Kidney epithelial cell (primary cell): ENCODE measurements at regions not wholly inside any gene's neighbourhood (a gene's known extent, or its start where the extent isn't known, plus 50 kb on each side); places are given as distances from the start of the nearest gene placed in this dataset.

Experiments used
- DNase-seq: peaks from one replicate; pipeline ENCODE4 v3.0.0-alpha.2; 2010; ENCODE audit warnings: low read depth
- H3K27me3 ChIP-seq: 2 replicates; pipeline ENCODE4 v1.6.0; 2011; ENCODE audit warnings: low read length; ENCODE audit not compliant: control insufficient read depth, insufficient read depth
- H3K36me3 ChIP-seq: 2 replicates; pipeline ENCODE4 v1.5.1; 2011; ENCODE audit warnings: low read length; ENCODE audit not compliant: control insufficient read depth, insufficient read depth
- H3K4me3 ChIP-seq: 2 replicates; pipeline ENCODE4 v1.5.1; 2011; ENCODE audit warnings: low read depth, mild to moderate bottlenecking, control low read depth, low read length
- CTCF ChIP-seq: IDR thresholded peaks from 2 replicates; pipeline ENCODE4 v1.5.1; 2011; ENCODE audit warnings: mild to moderate bottlenecking, moderate library complexity, low read length, control low read depth, inconsistent platforms; ENCODE audit not compliant: insufficient read depth, poor library complexity, severe bottlenecking

DNA sequence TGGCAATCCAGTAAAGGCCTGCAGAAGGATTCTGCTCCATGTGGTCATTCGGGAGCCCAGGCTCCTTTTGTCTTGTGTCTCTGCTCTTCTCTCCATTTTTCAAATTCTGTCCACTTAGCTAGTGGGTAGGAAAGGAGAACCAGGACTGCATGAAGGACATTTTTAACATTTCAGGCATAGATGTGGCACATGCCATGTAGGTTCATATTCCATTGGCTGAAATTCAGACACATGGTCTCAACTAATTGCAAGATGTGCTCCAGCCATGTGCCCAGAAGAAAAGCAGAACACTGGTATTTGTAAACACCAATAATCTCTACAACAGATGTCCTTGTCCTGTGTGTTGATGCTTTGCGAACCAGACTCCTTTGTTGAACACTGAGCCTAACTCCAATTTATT is 85.2 kb upstream of the WLS start:
- Histone ChIP-seq H3K36me3 (no peaks in the 10 kb centered on the region), H3K27me3 (no peaks in the 10 kb centered on the region), H3K4me3 (no peak overlapping the region)
- no peak for DNase-seq
- no peak for TF ChIP-seq CTCF

GRCh38 chr1:68314151-68314780 is 81.9 kb upstream of the WLS start:
- no peak overlapping the region for H3K4me3 ChIP-seq
- H3K36me3 ChIP-seq: no peaks in the 10 kb centered on the region
- TF ChIP-seq CTCF: no peak
- no peaks in the 10 kb centered on the region for H3K27me3 ChIP-seq
- no peak for DNase-seq

DNA sequence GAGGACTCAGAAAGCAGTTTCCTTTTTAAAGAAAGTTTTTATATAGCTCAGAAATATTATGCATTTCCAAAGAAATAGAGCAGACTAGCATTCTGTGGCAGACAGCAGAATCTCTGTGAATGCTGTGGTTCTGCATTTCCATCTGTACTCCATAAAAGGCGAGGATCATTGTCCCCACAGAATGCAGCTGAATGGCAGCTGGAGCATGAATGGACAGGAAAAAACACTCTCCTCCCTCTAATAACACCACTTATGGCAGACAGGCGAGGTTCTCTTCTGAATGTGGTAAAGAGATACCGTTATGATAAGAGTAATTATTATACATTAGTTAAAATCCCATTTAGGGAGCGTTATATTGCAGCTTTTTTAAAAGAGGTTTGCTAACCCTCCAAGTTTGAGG is 81.4 kb upstream of the WLS start:
- DNase-seq: no peak
- no peak for TF ChIP-seq CTCF
- no peak overlapping the region for H3K4me3 ChIP-seq
- H3K27me3 ChIP-seq: no peaks in the 10 kb centered on the region
- H3K36me3 ChIP-seq: no peaks in the 10 kb centered on the region

GRCh38 chr1:68308034-68308433 is 75.7 kb upstream of the WLS start:
- H3K36me3 ChIP-seq: no peaks in the 10 kb centered on the region
- no peak for TF ChIP-seq CTCF
- no peak for DNase-seq
- no peaks in the 10 kb centered on the region for H3K27me3 ChIP-seq
- no peak overlapping the region for H3K4me3 ChIP-seq

- no peak for TF ChIP-seq CTCF
- Histone ChIP-seq H3K36me3 (no peaks in the 10 kb centered on the region), H3K27me3 (no peaks in the 10 kb centered on the region), H3K4me3 (no peak overlapping the region)
- no peak for DNase-seq
Observed at GRCh38 chr1:68307378-68307787, 75.1 kb upstream of the WLS start.

GRCh38 chr1:68301471-68302001 is 69.2 kb upstream of the WLS start:
- DNase-seq: no peak
- Histone ChIP-seq H3K36me3 (no peaks in the 10 kb centered on the region), H3K27me3 (no peaks in the 10 kb centered on the region), H3K4me3 (no peak overlapping the region)
- TF ChIP-seq CTCF: no peak
